Caco-2 (cell line): ENCODE measurements at regions not wholly inside any gene's neighbourhood (a gene's known extent, or its start where the extent isn't known, plus 50 kb on each side); places are given as distances from the start of the nearest gene placed in this dataset.

Experiments used
- BruUV-seq: library from RNA; stranded (reverse); fragments of 400-500 nt; replicated peaks from 2 replicates; lab custom pipeline; 2021; lab: Mats Ljungman, UMichigan
- CTCF ChIA-PET: fragments of 300-600 bp; sonication (Branson Sonifier 250); formaldehyde crosslinking; loops from one replicate; lab custom pipeline; 2022; ENCODE audit warnings: antibody characterized with exemption; lab: Charles Lee
- POLR2A ChIA-PET: fragments of 300-600 bp; sonication (Branson Sonifier 250); formaldehyde crosslinking; loops from one replicate; lab custom pipeline; 2022; ENCODE audit warnings: antibody characterized with exemption; lab: Charles Lee
- DNase-seq, 2 experiments: peaks; one replicate each; pipeline versions ENCODE4 v3.0.0 to v3.0.0-alpha.2; 2020 to 2022
- H3K27me3 ChIP-seq: replicated peaks from 2 replicates; pipeline ENCODE4 v1.6.0; 2011; ENCODE audit warnings: low read length; ENCODE audit not compliant: control insufficient read depth, insufficient read depth
- H3K36me3 ChIP-seq: 2 replicates; pipeline ENCODE4 v1.5.1; 2011; ENCODE audit warnings: low read length; ENCODE audit not compliant: control insufficient read depth, insufficient read depth
- H3K4me1 ChIP-seq: fragments of 250-450 bp; sonication (Bioruptor Pico); 2 replicates; pipeline ENCODE4 v1.5.1; 2020; ENCODE audit warnings: mild to moderate bottlenecking
- H3K4me3 ChIP-seq: 2 replicates; pipeline ENCODE4 v1.5.1; 2011; ENCODE audit warnings: low read depth, mild to moderate bottlenecking, control low read depth, low read length
- H3K9me3 ChIP-seq: fragments of 250-450 bp; sonication (Bioruptor Pico); 2 replicates; pipeline ENCODE4 v1.5.1; 2020; ENCODE audit warnings: mild to moderate bottlenecking, moderate library complexity
- H3K27ac Mint-ChIP-seq: one replicate; pipeline ENCODE4 v1.8.0; 2022; ENCODE audit warnings: mixed read lengths; ENCODE audit not compliant: unreplicated experiment
- H3K27me3 Mint-ChIP-seq: one replicate; pipeline ENCODE4 v1.8.0; 2022; ENCODE audit warnings: mixed read lengths; ENCODE audit not compliant: insufficient read depth, unreplicated experiment
- H3K36me3 Mint-ChIP-seq: one replicate; pipeline ENCODE4 v1.8.0; 2022; ENCODE audit warnings: mild to moderate bottlenecking, mixed read lengths; ENCODE audit not compliant: insufficient read depth, unreplicated experiment
- H3K4me1 Mint-ChIP-seq: one replicate; pipeline ENCODE4 v1.8.0; 2022; ENCODE audit warnings: low read depth, mixed read lengths; ENCODE audit not compliant: unreplicated experiment
- H3K4me3 Mint-ChIP-seq: one replicate; pipeline ENCODE4 v1.8.0; 2022; ENCODE audit warnings: mild to moderate bottlenecking, moderate library complexity, mixed read lengths; ENCODE audit not compliant: unreplicated experiment
- H3K9me3 Mint-ChIP-seq: one replicate; pipeline ENCODE4 v1.8.0; 2022; ENCODE audit warnings: mixed read lengths; ENCODE audit not compliant: unreplicated experiment
- CTCF ChIP-seq, 2 experiments: fragments of 200-600 bp in 1 of 2; IDR thresholded peaks; 1 replicate in 1 of 2; 2 replicates in 1 of 2; pipeline versions ENCODE4 v1.5.1 to v1.8.0; 2011 to 2022; ENCODE audit warnings: antibody characterized with exemption in 1 of 2, control low read depth in 1 of 2, inconsistent platforms in 1 of 2, low read depth in 1 of 2, low read length in 1 of 2, mild to moderate bottlenecking in 1 of 2, moderate library complexity in 1 of 2; ENCODE audit not compliant: insufficient read depth in 1 of 2, severe bottlenecking in 1 of 2, unreplicated experiment in 1 of 2
- intact Hi-C: fragments of 100-400 bp; cut with micrococcal nuclease; formaldehyde crosslinking; loops from one replicate; pipeline ENCODE4 v1.10.0; 2022; ENCODE audit not compliant: unreplicated experiment

DNA sequence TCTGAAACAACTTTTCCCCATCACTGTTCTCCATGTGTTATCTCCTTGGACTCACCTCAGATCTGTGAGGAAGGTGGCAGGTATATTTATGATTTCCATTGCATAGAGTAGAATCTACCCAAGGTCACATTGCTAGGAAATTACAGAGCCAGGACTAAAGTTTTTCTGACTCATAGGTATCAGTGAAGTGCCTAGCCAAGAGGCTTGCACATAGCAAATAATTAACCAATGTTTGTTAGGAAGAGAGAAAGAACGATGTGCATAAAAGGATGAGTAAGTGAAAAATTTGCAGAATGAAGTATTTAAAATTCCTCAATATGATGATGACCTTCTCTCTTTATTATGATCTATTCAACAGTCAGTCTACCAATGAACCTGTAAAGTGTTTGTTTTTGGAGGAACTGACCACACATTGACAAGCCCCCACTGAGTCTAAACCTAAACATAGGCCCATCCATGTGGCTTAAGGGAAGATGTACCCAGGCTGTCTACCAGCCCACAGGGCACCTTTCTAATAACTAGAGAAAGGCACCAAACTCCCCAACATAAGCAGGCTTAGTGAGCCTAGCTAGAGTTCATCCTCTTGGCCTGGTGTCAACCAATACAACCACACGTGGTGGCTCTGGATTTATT is 252.9 kb upstream of the ZMIZ1 start:
- TF ChIP-seq CTCF (IDR thresholded peaks at IDR 0.05; ENCODE audit: insufficient read depth in 1 of 2, low read depth in 1 of 2, low read length in 1 of 2, severe bottlenecking in 1 of 2, unreplicated experiment in 1 of 2) = no peak
- peaks cover 6% of the 10 kb centered on the region for H3K4me1 Mint-ChIP-seq
- POLR2A ChIA-PET = no interaction called here
- CTCF ChIA-PET = no interaction called here
- H3K36me3 Mint-ChIP-seq = peaks cover 4% of the 10 kb centered on the region
- no peak overlapping the region for H3K27ac Mint-ChIP-seq
- Histone ChIP-seq H3K4me3 (no peak overlapping the region), H3K36me3 (no peaks in the 10 kb centered on the region), H3K27me3 (no peaks in the 10 kb centered on the region), H3K4me1 (no peaks in the 10 kb centered on the region), H3K9me3 (no peaks in the 10 kb centered on the region)
- intact Hi-C loops = no loop called here
- no peak overlapping the region for H3K4me3 Mint-ChIP-seq
- no peaks in the 10 kb centered on the region for H3K9me3 Mint-ChIP-seq
- no peaks in the 10 kb centered on the region for H3K27me3 Mint-ChIP-seq
- BruUV-seq = no TSS peak
- DNase-seq = no peak

DNA sequence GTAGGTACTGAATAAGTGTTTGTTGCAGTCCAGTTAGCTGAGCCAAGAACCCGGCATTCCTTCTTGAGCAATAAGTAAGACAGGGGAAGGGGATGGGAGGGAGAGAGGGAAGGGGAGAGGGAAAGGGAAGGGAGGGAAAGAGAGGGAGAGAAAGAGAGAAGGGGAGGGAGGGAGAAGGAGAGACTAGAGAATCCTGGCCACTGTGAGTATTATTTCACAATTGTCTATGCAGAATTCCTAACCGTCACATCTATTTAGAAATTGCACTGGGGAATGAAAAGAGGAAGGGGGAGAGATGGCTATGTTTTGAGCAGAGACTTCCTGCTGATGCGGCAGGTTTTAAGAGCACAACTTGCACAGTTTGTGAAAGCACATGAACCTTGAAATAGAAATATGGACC is 251.4 kb upstream of the ZMIZ1 start:
- no peaks in the 10 kb centered on the region for H3K27me3 ChIP-seq
- TF ChIP-seq CTCF (IDR thresholded peaks at IDR 0.05; ENCODE audit: insufficient read depth in 1 of 2, low read depth in 1 of 2, low read length in 1 of 2, severe bottlenecking in 1 of 2, unreplicated experiment in 1 of 2) = no peak
- no peaks in the 10 kb centered on the region for H3K4me1 ChIP-seq
- H3K4me3 Mint-ChIP-seq = no peak overlapping the region
- no peak overlapping the region for H3K27ac Mint-ChIP-seq
- H3K4me1 Mint-ChIP-seq = peaks cover 6% of the 10 kb centered on the region
- no peaks in the 10 kb centered on the region for H3K9me3 ChIP-seq
- no peaks in the 10 kb centered on the region for H3K9me3 Mint-ChIP-seq
- ChIA-PET CTCF (no interaction called here), POLR2A (no interaction called here)
- H3K4me3 ChIP-seq = no peak overlapping the region
- no TSS peak for BruUV-seq
- no peaks in the 10 kb centered on the region for H3K36me3 Mint-ChIP-seq
- H3K27me3 Mint-ChIP-seq = no peaks in the 10 kb centered on the region
- H3K36me3 ChIP-seq = no peaks in the 10 kb centered on the region
- DNase-seq = no peak
- intact Hi-C loops = no loop called here

DNA sequence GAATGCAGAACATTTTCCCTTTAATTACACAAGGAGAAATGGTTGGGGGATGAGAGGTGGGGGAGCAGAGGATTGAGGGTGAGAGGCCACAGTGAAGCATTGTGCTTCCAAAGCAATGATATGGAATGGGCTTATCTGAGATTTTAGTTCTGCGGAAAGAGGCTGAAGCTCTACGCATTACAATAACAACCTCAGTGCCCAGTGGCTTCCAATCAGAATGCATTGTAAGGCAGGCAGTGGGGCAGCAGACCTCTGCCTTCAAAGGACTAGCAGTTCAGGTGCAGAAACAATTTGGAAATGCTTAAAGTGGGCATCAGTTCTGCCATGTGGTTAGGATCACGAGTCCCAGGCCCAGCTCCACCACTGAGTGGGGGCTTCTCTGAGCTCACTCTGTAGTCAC is 251.0 kb upstream of the ZMIZ1 start:
- no peak for DNase-seq
- peaks cover 6% of the 10 kb centered on the region for H3K4me1 Mint-ChIP-seq
- ChIA-PET CTCF (no interaction called here), POLR2A (no interaction called here)
- no peaks in the 10 kb centered on the region for H3K9me3 Mint-ChIP-seq
- Histone ChIP-seq H3K36me3 (no peaks in the 10 kb centered on the region), H3K27me3 (no peaks in the 10 kb centered on the region), H3K4me3 (no peak overlapping the region), H3K9me3 (no peaks in the 10 kb centered on the region), H3K4me1 (no peaks in the 10 kb centered on the region)
- BruUV-seq = no TSS peak
- H3K27me3 Mint-ChIP-seq = no peaks in the 10 kb centered on the region
- no peaks in the 10 kb centered on the region for H3K36me3 Mint-ChIP-seq
- intact Hi-C loops = no loop called here
- H3K4me3 Mint-ChIP-seq = no peak overlapping the region
- TF ChIP-seq CTCF (IDR thresholded peaks at IDR 0.05; ENCODE audit: insufficient read depth in 1 of 2, low read depth in 1 of 2, low read length in 1 of 2, severe bottlenecking in 1 of 2, unreplicated experiment in 1 of 2) = no peak
- H3K27ac Mint-ChIP-seq = no peak overlapping the region
